Type B pancreatic cell (in vitro differentiated cells): ENCODE measurements at regions not wholly inside any gene's neighbourhood (a gene's known extent, or its start where the extent isn't known, plus 50 kb on each side); places are given as distances from the start of the nearest gene placed in this dataset.

ENCODE experiments used
- DNase-seq: peaks from one replicate; pipeline ENCODE4 v3.0.0; 2021; ENCODE audit warnings: mixed read lengths; ENCODE audit not compliant: unreplicated experiment; ENCODE audit errors: extremely low spot score
- H3K27ac Mint-ChIP-seq: 2 replicates; pipeline ENCODE4 v1.8.0; 2021; ENCODE audit warnings: mild to moderate bottlenecking, mixed read lengths
- H3K27me3 Mint-ChIP-seq: 2 replicates; pipeline ENCODE4 v1.8.0; 2021; ENCODE audit warnings: mixed read lengths
- H3K36me3 Mint-ChIP-seq: 2 replicates; pipeline ENCODE4 v1.8.0; 2021; ENCODE audit warnings: mixed read lengths
- H3K4me1 Mint-ChIP-seq: one replicate; pipeline ENCODE4 v1.8.0; 2021; ENCODE audit warnings: mixed read lengths; ENCODE audit not compliant: unreplicated experiment
- H3K4me3 Mint-ChIP-seq: 2 replicates; pipeline ENCODE4 v1.8.0; 2021; ENCODE audit warnings: mild to moderate bottlenecking, mixed read lengths
- H3K9me3 Mint-ChIP-seq: 2 replicates; pipeline ENCODE4 v1.8.0; 2021; ENCODE audit warnings: mixed read lengths
- CTCF ChIP-seq: fragments of 200-600 bp; sonication (generic); conservative IDR thresholded peaks from 2 replicates; pipeline ENCODE4 v1.5.0; 2021; ENCODE audit warnings: antibody characterized with exemption, mild to moderate bottlenecking

- no peaks in the 10 kb centered on the region for H3K9me3 Mint-ChIP-seq
- no peaks in the 10 kb centered on the region for H3K27me3 Mint-ChIP-seq
- TF ChIP-seq CTCF, result no peak
- H3K36me3 Mint-ChIP-seq, result no peaks in the 10 kb centered on the region
- H3K27ac Mint-ChIP-seq, result no peak overlapping the region
- no peaks in the 10 kb centered on the region for H3K4me1 Mint-ChIP-seq
- DNase-seq, result no peak
- H3K4me3 Mint-ChIP-seq, result no peak overlapping the region
Measured at GRCh38 chr6:76593668-76594067, 521.2 kb upstream of the IMPG1 start.

GRCh38 chr6:76592566-76592965 is 520.1 kb upstream of the IMPG1 start:
- H3K27ac Mint-ChIP-seq, result no peak overlapping the region
- H3K36me3 Mint-ChIP-seq, result no peaks in the 10 kb centered on the region
- H3K4me1 Mint-ChIP-seq, result no peaks in the 10 kb centered on the region
- H3K27me3 Mint-ChIP-seq, result no peaks in the 10 kb centered on the region
- no peak overlapping the region for H3K4me3 Mint-ChIP-seq
- no peak for TF ChIP-seq CTCF
- no peaks in the 10 kb centered on the region for H3K9me3 Mint-ChIP-seq
- DNase-seq, result no peak

GRCh38 chr6:76587271-76587670 is 514.8 kb upstream of the IMPG1 start:
- no peaks in the 10 kb centered on the region for H3K27me3 Mint-ChIP-seq
- H3K4me1 Mint-ChIP-seq, result no peaks in the 10 kb centered on the region
- no peaks in the 10 kb centered on the region for H3K9me3 Mint-ChIP-seq
- no peak for DNase-seq
- TF ChIP-seq CTCF, result no peak
- H3K27ac Mint-ChIP-seq, result no peak overlapping the region
- no peak overlapping the region for H3K4me3 Mint-ChIP-seq
- no peaks in the 10 kb centered on the region for H3K36me3 Mint-ChIP-seq

- Mint-ChIP-seq H3K36me3 (no peaks in the 10 kb centered on the region), H3K9me3 (no peaks in the 10 kb centered on the region), H3K27me3 (no peaks in the 10 kb centered on the region), H3K27ac (no peak overlapping the region), H3K4me3 (no peak overlapping the region), H3K4me1 (no peaks in the 10 kb centered on the region)
- no peak for DNase-seq
- no peak for TF ChIP-seq CTCF
Measured at GRCh38 chr6:76584121-76584520, 511.7 kb upstream of the IMPG1 start.

GRCh38 chr6:76578746-76579145 is 506.3 kb upstream of the IMPG1 start:
- TF ChIP-seq CTCF, result no peak
- no peak for DNase-seq
- H3K27ac Mint-ChIP-seq, result no peak overlapping the region
- no peaks in the 10 kb centered on the region for H3K9me3 Mint-ChIP-seq
- H3K36me3 Mint-ChIP-seq, result no peaks in the 10 kb centered on the region
- no peaks in the 10 kb centered on the region for H3K4me1 Mint-ChIP-seq
- H3K4me3 Mint-ChIP-seq, result no peak overlapping the region
- no peaks in the 10 kb centered on the region for H3K27me3 Mint-ChIP-seq

GRCh38 chr6:76574746-76575145 is 502.3 kb upstream of the IMPG1 start:
- Mint-ChIP-seq H3K27me3 (no peaks in the 10 kb centered on the region), H3K4me1 (no peaks in the 10 kb centered on the region), H3K36me3 (no peaks in the 10 kb centered on the region), H3K27ac (no peak overlapping the region), H3K9me3 (no peaks in the 10 kb centered on the region), H3K4me3 (no peak overlapping the region)
- TF ChIP-seq CTCF, result no peak
- no peak for DNase-seq
